Fibroblast of upper back skin (primary cell): ENCODE measurements at regions not wholly inside any gene's neighbourhood (a gene's known extent, or its start where the extent isn't known, plus 50 kb on each side); places are given as distances from the start of the nearest gene placed in this dataset.

Source experiments
- DNase-seq: peaks from one replicate; pipeline ENCODE4 v3.0.0-alpha.2; 2013

GRCh38 chr2:8154936-8155335 is 526.9 kb upstream of the ID2 start:
- peak; percentile 59 for DNase-seq

- no peak for DNase-seq
Observed at GRCh38 chr2:8157621-8158430, 524.0 kb upstream of the ID2 start.

GRCh38 chr2:8158711-8159110 is 523.1 kb upstream of the ID2 start:
- DNase-seq = no peak

- DNase-seq = no peak
Observed at GRCh38 chr2:8159211-8159965, 522.5 kb upstream of the ID2 start.

- no peak for DNase-seq
Observed at GRCh38 chr2:8159966-8160603, 521.8 kb upstream of the ID2 start.

- no peak for DNase-seq
Observed at GRCh38 chr2:8160959-8161358, 520.9 kb upstream of the ID2 start.

GRCh38 chr2:8162552-8162951 is 519.3 kb upstream of the ID2 start:
- peak; percentile 95 for DNase-seq

- no peak for DNase-seq
Observed at GRCh38 chr2:8165550-8165949, 516.3 kb upstream of the ID2 start.

- no peak for DNase-seq
Observed at GRCh38 chr2:8168022-8168717, 513.7 kb upstream of the ID2 start.

GRCh38 chr2:8168876-8169424 is 512.9 kb upstream of the ID2 start:
- DNase-seq = peak; percentile 61

- peak; percentile 98 for DNase-seq
Observed at GRCh38 chr2:8169443-8169842, 512.4 kb upstream of the ID2 start.

- DNase-seq = no peak
Observed at GRCh38 chr2:8170552-8171327, 511.1 kb upstream of the ID2 start.

GRCh38 chr2:8171608-8172007 is 510.2 kb upstream of the ID2 start:
- DNase-seq = peak; percentile 46

- no peak for DNase-seq
Observed at GRCh38 chr2:8172661-8173060, 509.2 kb upstream of the ID2 start.

GRCh38 chr2:8174641-8175257 is 507.1 kb upstream of the ID2 start:
- no peak for DNase-seq

GRCh38 chr2:8176887-8177286 is 505.0 kb upstream of the ID2 start:
- DNase-seq = no peak

- no peak for DNase-seq
Observed at GRCh38 chr2:8177566-8177965, 504.3 kb upstream of the ID2 start.

- DNase-seq = no peak
Observed at GRCh38 chr2:8178911-8179310, 502.9 kb upstream of the ID2 start.

GRCh38 chr2:8189316-8189715 is 492.5 kb upstream of the ID2 start:
- no peak for DNase-seq

- DNase-seq = no peak
Observed at GRCh38 chr2:8190279-8190678, 491.6 kb upstream of the ID2 start.

- DNase-seq = no peak
Observed at GRCh38 chr2:8191427-8191826, 490.4 kb upstream of the ID2 start.

GRCh38 chr2:8193146-8193545 is 488.7 kb upstream of the ID2 start:
- peak; percentile 30 for DNase-seq
